ENCODE measurements at regions not wholly inside any gene's neighbourhood (a gene's known extent, or its start where the extent isn't known, plus 50 kb on each side); places are given as distances from the start of the nearest gene placed in this dataset.

DNA sequence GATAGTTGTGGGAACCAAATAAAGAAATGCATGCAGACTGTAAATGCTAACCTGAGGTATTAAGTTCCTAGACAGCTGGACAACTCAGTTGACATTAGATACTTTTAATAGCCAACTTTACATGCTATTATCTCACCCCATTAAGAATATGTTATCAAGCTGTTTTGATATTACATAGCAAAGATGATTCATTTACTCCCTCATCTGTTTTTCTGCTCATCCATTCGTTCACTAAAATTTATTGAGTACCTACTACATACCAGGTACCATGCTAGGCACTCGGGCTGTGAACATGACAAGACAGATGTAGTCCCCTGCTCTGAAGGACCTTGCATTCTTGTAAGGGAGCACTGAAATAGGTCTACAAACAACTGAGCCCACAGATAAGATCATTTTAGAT lies 192.4 kb downstream of the DACT1 start:
- TF ChIP-seq EZH2 (IDR thresholded peaks at IDR 0.05; ENCODE audit: borderline replicate concordance, control insufficient read depth, low read depth, low read length), result no peak
- TF ChIP-seq, protein P1, sequence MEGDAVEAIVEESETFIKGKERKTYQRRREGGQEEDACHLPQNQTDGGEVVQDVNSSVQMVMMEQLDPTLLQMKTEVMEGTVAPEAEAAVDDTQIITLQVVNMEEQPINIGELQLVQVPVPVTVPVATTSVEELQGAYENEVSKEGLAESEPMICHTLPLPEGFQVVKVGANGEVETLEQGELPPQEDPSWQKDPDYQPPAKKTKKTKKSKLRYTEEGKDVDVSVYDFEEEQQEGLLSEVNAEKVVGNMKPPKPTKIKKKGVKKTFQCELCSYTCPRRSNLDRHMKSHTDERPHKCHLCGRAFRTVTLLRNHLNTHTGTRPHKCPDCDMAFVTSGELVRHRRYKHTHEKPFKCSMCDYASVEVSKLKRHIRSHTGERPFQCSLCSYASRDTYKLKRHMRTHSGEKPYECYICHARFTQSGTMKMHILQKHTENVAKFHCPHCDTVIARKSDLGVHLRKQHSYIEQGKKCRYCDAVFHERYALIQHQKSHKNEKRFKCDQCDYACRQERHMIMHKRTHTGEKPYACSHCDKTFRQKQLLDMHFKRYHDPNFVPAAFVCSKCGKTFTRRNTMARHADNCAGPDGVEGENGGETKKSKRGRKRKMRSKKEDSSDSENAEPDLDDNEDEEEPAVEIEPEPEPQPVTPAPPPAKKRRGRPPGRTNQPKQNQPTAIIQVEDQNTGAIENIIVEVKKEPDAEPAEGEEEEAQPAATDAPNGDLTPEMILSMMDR (IDR thresholded peaks at IDR 0.05 in 2 of 3, conservative IDR thresholded peaks at IDR 0.05 in 1 of 3; ENCODE audit: control insufficient read depth in 2 of 3, extremely low read depth in 1 of 3, insufficient read depth in 1 of 3, low read depth in 3 of 3, low read length in 3 of 3), result no peak

Data from GM12878 (cell line).